ENCODE measurements at regions not wholly inside any gene's neighbourhood (a gene's known extent, or its start where the extent isn't known, plus 50 kb on each side); places are given as distances from the start of the nearest gene placed in this dataset.
"Not testable (repeated sequence)": the region's sequence is repeated elsewhere in the genome, so short reads cannot be mapped to it uniquely, and the experiment has no call there.

GRCh38 chr6:13872006-13872405, 52.7 kb upstream of the RNF182 start:
- TF ChIP-seq CTCF (conservative IDR thresholded peaks at IDR 0.05); EZH2 (IDR thresholded peaks at IDR 0.05; ENCODE audit: low read depth): not testable (repeated sequence)

All from PC-9 (cell line).